Ishikawa (cell line): ENCODE measurements at regions not wholly inside any gene's neighbourhood (a gene's known extent, or its start where the extent isn't known, plus 50 kb on each side); places are given as distances from the start of the nearest gene placed in this dataset.

ENCODE experiments used
- CEBPB ChIP-seq: IDR thresholded peaks from 2 replicates; pipeline ENCODE4 v1.6.1; 2012
- CREB1 ChIP-seq: IDR thresholded peaks from 2 replicates; pipeline ENCODE4 v1.6.1; 2012; ENCODE audit warnings: low read depth
- EGR1 ChIP-seq: IDR thresholded peaks from 2 replicates; pipeline ENCODE4 v1.6.1; 2012
- EP300 ChIP-seq: IDR thresholded peaks from 2 replicates; pipeline ENCODE4 v1.6.1; 2012; ENCODE audit warnings: borderline replicate concordance
- FOXM1 ChIP-seq: IDR thresholded peaks from 2 replicates; pipeline ENCODE4 v1.6.1; 2012; ENCODE audit warnings: low read depth, borderline replicate concordance
- NFIC ChIP-seq: IDR thresholded peaks from 2 replicates; pipeline ENCODE4 v1.6.1; 2012
- RAD21 ChIP-seq: IDR thresholded peaks from 2 replicates; pipeline ENCODE4 v1.6.1; 2012; ENCODE audit warnings: low read depth
- REST ChIP-seq: IDR thresholded peaks from 2 replicates; pipeline ENCODE4 v1.6.1; 2012; ENCODE audit warnings: low read depth, mild to moderate bottlenecking
- TAF1 ChIP-seq: IDR thresholded peaks from 2 replicates; pipeline ENCODE4 v1.6.1; 2012; ENCODE audit warnings: low read depth, mild to moderate bottlenecking
- TCF12 ChIP-seq: IDR thresholded peaks from 2 replicates; pipeline ENCODE4 v1.6.1; 2012; ENCODE audit warnings: low read depth
- TEAD4 ChIP-seq: IDR thresholded peaks from 2 replicates; pipeline ENCODE4 v1.6.1; 2012
- YY1 ChIP-seq: IDR thresholded peaks from 2 replicates; pipeline ENCODE4 v1.6.1; 2012; ENCODE audit warnings: low read depth
- ZBTB7A ChIP-seq: IDR thresholded peaks from 2 replicates; pipeline ENCODE4 v1.6.1; 2012; ENCODE audit warnings: low read depth
- TF ChIP-seq, protein P1 (sequence below): IDR thresholded peaks from 2 replicates; pipeline ENCODE4 v1.6.1; 2012
- TF ChIP-seq, protein P2 (sequence below): IDR thresholded peaks from 2 replicates; pipeline ENCODE4 v1.6.1; 2012

DNA sequence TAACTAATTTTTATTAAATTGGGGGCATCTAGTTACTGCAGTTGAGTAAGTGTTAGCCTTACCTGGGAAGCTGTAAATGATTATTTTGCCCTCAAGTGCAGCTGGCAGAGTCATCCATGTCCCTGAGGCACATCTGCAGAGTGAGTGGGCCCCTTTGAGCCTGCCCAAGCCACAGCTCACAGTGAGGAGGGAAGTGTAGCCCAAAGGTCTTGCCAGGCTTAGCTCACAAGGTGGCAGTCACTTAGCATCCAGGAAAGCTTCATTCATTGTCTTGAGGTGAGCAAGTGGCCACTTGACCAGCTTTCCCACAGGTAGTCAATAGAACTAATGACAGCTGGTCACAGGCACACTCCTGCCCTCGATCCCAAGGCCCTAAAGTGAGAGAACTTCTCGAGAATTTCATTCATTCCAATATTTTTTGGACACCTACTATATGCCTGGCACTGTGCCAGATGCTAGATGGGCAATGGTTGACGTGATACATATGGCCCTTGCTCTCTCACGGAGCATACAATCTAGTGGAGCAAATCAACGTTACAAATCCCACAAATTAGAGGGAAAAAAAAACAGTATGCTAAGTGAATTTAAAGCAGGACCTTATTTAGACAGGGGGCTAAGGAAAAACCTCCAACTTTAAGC is 163.3 kb upstream of the IL12A start:
- TF ChIP-seq YY1 (no peak), NFIC (peak; percentile 84)

GRCh38 chr3:159828542-159828943 is 160.1 kb upstream of the IL12A start:
- TF ChIP-seq, protein P1, sequence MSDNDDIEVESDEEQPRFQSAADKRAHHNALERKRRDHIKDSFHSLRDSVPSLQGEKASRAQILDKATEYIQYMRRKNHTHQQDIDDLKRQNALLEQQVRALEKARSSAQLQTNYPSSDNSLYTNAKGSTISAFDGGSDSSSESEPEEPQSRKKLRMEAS = no peak
- TF ChIP-seq RAD21 = peak; percentile 61

GRCh38 chr3:159829056-159829455 is 159.6 kb upstream of the IL12A start:
- TF ChIP-seq, protein P1 = no peak
- TF ChIP-seq EP300 (no peak), NFIC (no peak), TEAD4 (no peak), YY1 (no peak), ZBTB7A (no peak), FOXM1 (no peak), RAD21 (no peak), CEBPB (no peak), TAF1 (no peak), EGR1 (no peak)
- TF ChIP-seq, protein P2, sequence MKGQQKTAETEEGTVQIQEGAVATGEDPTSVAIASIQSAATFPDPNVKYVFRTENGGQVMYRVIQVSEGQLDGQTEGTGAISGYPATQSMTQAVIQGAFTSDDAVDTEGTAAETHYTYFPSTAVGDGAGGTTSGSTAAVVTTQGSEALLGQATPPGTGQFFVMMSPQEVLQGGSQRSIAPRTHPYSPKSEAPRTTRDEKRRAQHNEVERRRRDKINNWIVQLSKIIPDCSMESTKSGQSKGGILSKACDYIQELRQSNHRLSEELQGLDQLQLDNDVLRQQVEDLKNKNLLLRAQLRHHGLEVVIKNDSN = no peak

DNA sequence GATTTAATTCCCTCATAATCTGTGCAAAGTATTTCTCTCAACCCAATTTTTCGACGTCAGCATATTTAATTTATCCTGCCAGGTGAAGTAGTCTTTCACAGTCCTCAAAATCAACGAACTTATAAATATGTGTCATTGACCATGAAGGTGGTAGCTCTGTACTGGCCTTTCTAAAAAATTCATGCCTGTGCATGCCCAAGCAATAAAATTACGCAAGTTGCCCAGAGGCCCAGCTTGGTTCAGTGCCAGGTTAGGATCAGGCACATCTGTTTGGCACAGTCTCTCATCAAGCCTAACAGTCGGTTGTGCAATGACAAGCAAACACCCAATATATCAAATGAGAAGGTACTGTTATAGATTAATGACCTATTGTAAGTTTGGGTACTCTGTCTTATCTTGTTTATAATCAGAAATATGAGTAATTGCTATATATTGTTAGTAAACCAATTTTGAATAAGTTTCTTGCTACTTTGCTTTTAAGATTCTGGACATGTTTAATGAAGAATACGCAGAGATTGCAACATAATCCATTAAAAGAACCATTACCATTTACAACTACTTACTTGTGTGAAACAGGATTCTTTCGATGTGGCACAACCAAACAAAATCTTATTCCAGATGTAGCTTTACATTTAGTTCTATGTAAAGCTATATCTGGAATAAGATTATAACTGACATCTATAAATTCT is 159.0 kb upstream of the IL12A start:
- TF ChIP-seq TCF12 (peak; percentile 89), TEAD4 (peak; percentile 54; the same call in 1 of the 2 replicates), EP300 (peak; percentile 64; the same call in 1 of the 2 replicates), ZBTB7A (no peak), NFIC (peak; percentile 95), CEBPB (peak; percentile 98)
- TF ChIP-seq, protein P1 = no peak

GRCh38 chr3:159830523-159831154 is 158.0 kb upstream of the IL12A start:
- TF ChIP-seq, protein P2 = no peak
- no peak for TF ChIP-seq REST
- no peak for TF ChIP-seq TAF1
- no peak for TF ChIP-seq ZBTB7A
- TF ChIP-seq CEBPB = no peak
- TF ChIP-seq EGR1 = no peak
- no peak for TF ChIP-seq RAD21
- no peak for TF ChIP-seq CREB1
- no peak for TF ChIP-seq NFIC
- TF ChIP-seq TEAD4 = no peak
- no peak for TF ChIP-seq FOXM1
- TF ChIP-seq, protein P1 = no peak

- TF ChIP-seq REST (no peak), FOXM1 (no peak), TCF12 (no peak), EGR1 (no peak)
- TF ChIP-seq, protein P2 = no peak
These were observed 157.2 kb upstream of the IL12A start for GRCh38 chr3:159831466-159831865.
